MM.1S (cell line): ENCODE measurements at regions not wholly inside any gene's neighbourhood (a gene's known extent, or its start where the extent isn't known, plus 50 kb on each side); places are given as distances from the start of the nearest gene placed in this dataset.

Experiments used
- DNase-seq: peaks from one replicate; pipeline ENCODE4 v3.0.0-alpha.2; 2015
- H2AFZ ChIP-seq: fragments of 300-600 bp; sonication (generic); 2 replicates; pipeline ENCODE4 v1.6.0; 2016; ENCODE audit warnings: antibody characterized with exemption, low read length
- H3F3A ChIP-seq: fragments of 300-600 bp; sonication (generic); 2 replicates; pipeline ENCODE4 v1.6.1; 2016; ENCODE audit warnings: mild to moderate bottlenecking, antibody characterized with exemption, low read length, moderate library complexity, mixed read lengths; ENCODE audit not compliant: insufficient read depth
- H3K27ac ChIP-seq: fragments of 300-600 bp; sonication (generic); 2 replicates; pipeline ENCODE4 v1.5.1; 2016; ENCODE audit warnings: mild to moderate bottlenecking, low read length
- H3K27me3 ChIP-seq: fragments of 300-600 bp; sonication (generic); replicated peaks from 2 replicates; pipeline ENCODE4 v1.6.0; 2016; ENCODE audit warnings: low read length; ENCODE audit not compliant: insufficient read depth
- H3K36me3 ChIP-seq: fragments of 300-600 bp; sonication (generic); replicated peaks from 2 replicates; pipeline ENCODE4 v1.6.1; 2016; ENCODE audit warnings: mild to moderate bottlenecking, low read length, mixed read lengths; ENCODE audit not compliant: insufficient read depth
- H3K4me1 ChIP-seq: fragments of 300-600 bp; sonication (generic); 2 replicates; pipeline ENCODE4 v1.6.1; 2016; ENCODE audit warnings: low read length, mixed read lengths
- H3K4me2 ChIP-seq: fragments of 300-600 bp; sonication (generic); 2 replicates; pipeline ENCODE4 v1.6.0; 2016; ENCODE audit warnings: low read depth, low read length
- H3K4me3 ChIP-seq: fragments of 300-600 bp; sonication (generic); 2 replicates; pipeline ENCODE4 v1.5.1; 2016; ENCODE audit warnings: low read length, mixed read lengths
- H3K79me2 ChIP-seq: fragments of 300-600 bp; sonication (generic); 2 replicates; pipeline ENCODE4 v1.6.1; 2016; ENCODE audit warnings: mixed run types, low read length, mixed read lengths
- H3K9ac ChIP-seq: fragments of 300-600 bp; sonication (generic); 2 replicates; pipeline ENCODE4 v1.6.1; 2016; ENCODE audit warnings: low read length, mixed read lengths
- H3K9me2 ChIP-seq: fragments of 300-600 bp; sonication (generic); replicated peaks from 2 replicates; pipeline ENCODE4 v1.6.1; 2016; ENCODE audit warnings: mild to moderate bottlenecking, low read length, mixed read lengths; ENCODE audit not compliant: insufficient read depth
- H3K9me3 ChIP-seq: fragments of 300-600 bp; sonication (generic); replicated peaks from 2 replicates; pipeline ENCODE4 v1.6.1; 2016; ENCODE audit warnings: mild to moderate bottlenecking, low read length, mixed read lengths; ENCODE audit not compliant: insufficient read depth
- H4K20me1 ChIP-seq: fragments of 300-600 bp; sonication (generic); 2 replicates; pipeline ENCODE4 v1.6.1; 2016; ENCODE audit warnings: mild to moderate bottlenecking, low read length, moderate library complexity, mixed read lengths; ENCODE audit not compliant: insufficient read depth
- EZH2 ChIP-seq: fragments of 300-600 bp; sonication (generic); optimal IDR thresholded peaks from 2 replicates; pipeline ENCODE3; 2017; ENCODE audit warnings: low read depth, mild to moderate bottlenecking, antibody characterized with exemption, low read length, mixed read lengths
- EZH2phosphoT487 ChIP-seq: fragments of 300-600 bp; sonication (generic); IDR thresholded peaks from 2 replicates; pipeline ENCODE4 v1.6.1; 2018; ENCODE audit warnings: antibody characterized with exemption, low read length
- TF ChIP-seq, protein P1 (sequence below): fragments of 300-600 bp; sonication (generic); IDR thresholded peaks from 2 replicates; pipeline ENCODE4 v1.5.1; 2016; ENCODE audit warnings: antibody characterized with exemption, low read length, mixed read lengths

- no peak overlapping the region for H3K27ac ChIP-seq
- H3K79me2 ChIP-seq: no peaks in the 10 kb centered on the region
- no peaks in the 10 kb centered on the region for H3K9me2 ChIP-seq
- H3K27me3 ChIP-seq: no peaks in the 10 kb centered on the region
- H2AFZ ChIP-seq: no peak overlapping the region
- no peaks in the 10 kb centered on the region for H4K20me1 ChIP-seq
- no peak for DNase-seq
- no peak overlapping the region for H3K4me3 ChIP-seq
- H3K9me3 ChIP-seq: no peaks in the 10 kb centered on the region
- H3K36me3 ChIP-seq: no peaks in the 10 kb centered on the region
- TF ChIP-seq EZH2phosphoT487: no peak
- no peak for TF ChIP-seq EZH2
- TF ChIP-seq, protein P1, sequence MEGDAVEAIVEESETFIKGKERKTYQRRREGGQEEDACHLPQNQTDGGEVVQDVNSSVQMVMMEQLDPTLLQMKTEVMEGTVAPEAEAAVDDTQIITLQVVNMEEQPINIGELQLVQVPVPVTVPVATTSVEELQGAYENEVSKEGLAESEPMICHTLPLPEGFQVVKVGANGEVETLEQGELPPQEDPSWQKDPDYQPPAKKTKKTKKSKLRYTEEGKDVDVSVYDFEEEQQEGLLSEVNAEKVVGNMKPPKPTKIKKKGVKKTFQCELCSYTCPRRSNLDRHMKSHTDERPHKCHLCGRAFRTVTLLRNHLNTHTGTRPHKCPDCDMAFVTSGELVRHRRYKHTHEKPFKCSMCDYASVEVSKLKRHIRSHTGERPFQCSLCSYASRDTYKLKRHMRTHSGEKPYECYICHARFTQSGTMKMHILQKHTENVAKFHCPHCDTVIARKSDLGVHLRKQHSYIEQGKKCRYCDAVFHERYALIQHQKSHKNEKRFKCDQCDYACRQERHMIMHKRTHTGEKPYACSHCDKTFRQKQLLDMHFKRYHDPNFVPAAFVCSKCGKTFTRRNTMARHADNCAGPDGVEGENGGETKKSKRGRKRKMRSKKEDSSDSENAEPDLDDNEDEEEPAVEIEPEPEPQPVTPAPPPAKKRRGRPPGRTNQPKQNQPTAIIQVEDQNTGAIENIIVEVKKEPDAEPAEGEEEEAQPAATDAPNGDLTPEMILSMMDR: no peak
- no peaks in the 10 kb centered on the region for H3F3A ChIP-seq
- H3K4me2 ChIP-seq: no peak overlapping the region
- no peak overlapping the region for H3K9ac ChIP-seq
- no peaks in the 10 kb centered on the region for H3K4me1 ChIP-seq
Measured at GRCh38 chr2:145736871-145737270, 1217.0 kb upstream of the ZEB2 start.

DNA sequence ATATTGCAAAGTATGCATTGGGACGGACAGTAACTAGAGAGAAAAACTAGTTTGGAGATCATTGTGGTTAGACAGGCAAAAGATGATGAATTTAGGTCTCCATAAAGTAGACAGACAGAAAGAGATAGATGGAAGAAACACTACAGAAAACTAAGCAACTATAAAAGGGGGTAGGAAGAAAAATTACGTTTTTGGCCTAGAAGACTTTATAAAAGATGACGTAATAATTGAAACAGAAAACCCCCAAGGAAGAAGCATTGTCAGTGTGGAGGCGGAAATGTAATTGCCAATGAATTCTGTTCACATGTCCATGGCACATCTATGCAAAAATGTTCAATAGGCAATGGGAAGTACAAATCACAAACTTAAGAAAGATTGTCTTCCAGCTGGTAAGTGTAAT, 1211.5 kb upstream of the ZEB2 start:
- Histone ChIP-seq H3K4me2 (no peak overlapping the region), H3K4me1 (no peaks in the 10 kb centered on the region), H3K9me2 (no peaks in the 10 kb centered on the region), H3K36me3 (no peaks in the 10 kb centered on the region), H4K20me1 (no peaks in the 10 kb centered on the region), H3K27me3 (no peaks in the 10 kb centered on the region), H3K27ac (no peak overlapping the region), H3K4me3 (no peak overlapping the region), H3K9ac (no peak overlapping the region), H3F3A (no peaks in the 10 kb centered on the region), H3K79me2 (no peaks in the 10 kb centered on the region), H3K9me3 (no peaks in the 10 kb centered on the region), H2AFZ (no peak overlapping the region)
- no peak for DNase-seq
- TF ChIP-seq EZH2phosphoT487: no peak
- TF ChIP-seq, protein P1: no peak

DNA sequence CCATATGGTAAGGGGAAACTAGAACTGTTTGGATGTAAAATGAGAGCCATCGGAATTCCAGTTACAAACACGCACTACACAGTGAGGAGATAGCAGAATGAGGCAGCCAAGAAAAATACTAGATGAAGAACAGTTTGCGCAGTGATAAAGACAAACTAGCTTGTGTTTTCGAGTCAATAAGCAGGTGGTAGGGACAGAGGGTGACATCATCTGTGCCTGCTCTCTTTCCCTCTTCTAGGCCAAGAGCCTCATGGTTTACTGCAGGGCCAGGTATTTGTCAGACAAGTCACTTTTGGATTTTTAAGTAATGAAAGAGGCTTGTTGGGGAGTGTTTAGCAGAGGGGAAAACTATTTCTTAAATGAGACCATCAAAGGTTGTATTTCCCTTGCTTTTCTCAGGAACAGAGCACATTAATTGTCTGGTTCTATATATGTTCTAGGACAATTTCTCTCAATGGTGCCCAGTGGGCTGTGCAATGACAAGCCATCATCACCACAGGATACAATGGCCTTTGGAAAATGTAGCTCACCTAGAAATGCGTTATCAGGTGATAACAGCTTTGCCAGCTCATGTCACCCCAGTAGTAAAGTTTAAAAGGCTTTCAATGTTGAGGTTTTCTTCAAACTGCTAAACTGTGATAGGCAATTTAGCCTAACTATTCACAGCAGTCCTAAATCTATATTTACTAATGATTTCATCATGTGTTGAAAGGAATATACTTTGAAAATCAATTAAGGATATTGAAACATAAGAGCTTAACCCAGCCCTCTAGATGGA, 1210.3 kb upstream of the ZEB2 start:
- Histone ChIP-seq H3K9ac (no peak overlapping the region), H3K4me1 (no peaks in the 10 kb centered on the region), H2AFZ (no peak overlapping the region), H3K27ac (no peak overlapping the region), H4K20me1 (no peaks in the 10 kb centered on the region), H3F3A (no peaks in the 10 kb centered on the region), H3K36me3 (no peaks in the 10 kb centered on the region), H3K79me2 (no peaks in the 10 kb centered on the region), H3K4me3 (no peak overlapping the region), H3K9me3 (no peaks in the 10 kb centered on the region), H3K27me3 (no peaks in the 10 kb centered on the region), H3K9me2 (no peaks in the 10 kb centered on the region), H3K4me2 (no peak overlapping the region)
- no peak for DNase-seq
- no peak for TF ChIP-seq EZH2
- TF ChIP-seq EZH2phosphoT487: no peak
- TF ChIP-seq, protein P1: no peak
